HL-60 (cell line): ENCODE measurements at regions not wholly inside any gene's neighbourhood (a gene's known extent, or its start where the extent isn't known, plus 50 kb on each side); places are given as distances from the start of the nearest gene placed in this dataset.

Source experiments
- CTCF ChIP-seq: IDR thresholded peaks from one replicate; pipeline ENCODE4 v1.5.1; 2011; ENCODE audit warnings: low read length, control low read depth, inconsistent platforms; ENCODE audit not compliant: insufficient read depth
- GABPA ChIP-seq: IDR thresholded peaks from 2 replicates; pipeline ENCODE4 v1.6.1; 2012; ENCODE audit warnings: low read depth
- POLR2AphosphoS5 ChIP-seq: IDR thresholded peaks from 2 replicates; pipeline ENCODE4 v1.6.1; 2012; ENCODE audit warnings: low read depth

- TF ChIP-seq POLR2AphosphoS5 = no peak
- no peak for TF ChIP-seq CTCF
- no peak for TF ChIP-seq GABPA
Observed at GRCh38 chr5:67677422-67677970, 480.9 kb upstream of the CD180 start.
